GM12878 (cell line): ENCODE measurements at regions not wholly inside any gene's neighbourhood (a gene's known extent, or its start where the extent isn't known, plus 50 kb on each side); places are given as distances from the start of the nearest gene placed in this dataset.

Experiments used
- ATAC-seq: fragments of 200-7000 bp; cut with Tn5 transposase; 3 replicates; pipeline ENCODE4 v1.9.1; 2020; ENCODE audit warnings: mild to moderate bottlenecking, moderate library complexity
- BruUV-seq: library from RNA; stranded (reverse); fragments of 400-500 nt; replicated peaks from 2 replicates; lab custom pipeline; 2021; lab: Mats Ljungman, UMichigan
- CTCF ChIA-PET: fragments of 300-600 bp; sonication (Branson Sonifier 250); formaldehyde crosslinking; extraction: SDS; loops from one replicate; lab custom pipeline; 2021; ENCODE audit warnings: inconsistent platforms; lab: Yijun Ruan, JAX
- POLR2A ChIA-PET: fragments of 350-600 bp; formaldehyde crosslinking; extraction: SDS; loops from one replicate; lab custom pipeline; 2021; ENCODE audit warnings: inconsistent platforms; lab: Charles Lee
- RAD21 ChIA-PET: fragments of 300-600 bp; sonication (Branson Sonifier 250); formaldehyde crosslinking; loops from one replicate; lab custom pipeline; 2023; ENCODE audit warnings: antibody characterized with exemption; ENCODE audit not compliant: unreplicated experiment; lab: Charles Lee
- SMC1A ChIA-PET: fragments of 300-600 bp; sonication (Branson Sonifier 250); formaldehyde crosslinking; loops from one replicate; lab custom pipeline; 2023; ENCODE audit not compliant: unreplicated experiment, uncharacterized antibody; lab: Charles Lee
- DNase-seq: peaks from one replicate; pipeline ENCODE4 v3.0.0-alpha.2; 2011; ENCODE audit warnings: low read depth, low spot score
- FAIRE-seq: peaks from 3 replicates; lab custom pipeline; 2011; peaks lifted over from hg19 to GRCh38; lab: Jason Lieb, UNC
- H2AFZ ChIP-seq: 2 replicates; pipeline ENCODE4 v1.6.0; 2011; ENCODE audit warnings: low read depth, low read length, control low read depth; ENCODE audit not compliant: control insufficient read depth
- H3K27ac ChIP-seq: 2 replicates; pipeline ENCODE4 v1.5.1; 2011; ENCODE audit warnings: control low read depth; ENCODE audit not compliant: control insufficient read depth, insufficient read depth
- H3K27me3 ChIP-seq, 2 experiments: replicated peaks in 1 of 2; 2 replicates each; pipeline versions ENCODE4 v1.6.0 to v1.6.1; 2011; ENCODE audit warnings: low read length in 1 of 2; ENCODE audit not compliant: control insufficient read depth in 2 of 2, insufficient read depth in 2 of 2
- H3K36me3 ChIP-seq, 2 experiments: 2 replicates each; pipeline ENCODE4 v1.5.1; 2011; ENCODE audit warnings: low read length in 1 of 2; ENCODE audit not compliant: control insufficient read depth in 2 of 2, insufficient read depth in 2 of 2
- H3K4me1 ChIP-seq: 2 replicates; pipeline ENCODE4 v1.6.1; 2011; ENCODE audit warnings: mild to moderate bottlenecking, low read length, moderate library complexity, mixed read lengths; ENCODE audit not compliant: control insufficient read depth, insufficient read depth
- H3K4me2 ChIP-seq: 2 replicates; pipeline ENCODE4 v1.6.0; 2011; ENCODE audit warnings: control low read depth; ENCODE audit not compliant: control insufficient read depth, insufficient read depth
- H3K4me3 ChIP-seq: fragments of 200-600 bp; sonication (generic); 2 replicates; pipeline ENCODE4 v1.5.1; 2016
- H3K79me2 ChIP-seq: 2 replicates; pipeline ENCODE4 v1.6.0; 2011; ENCODE audit warnings: low read length; ENCODE audit not compliant: control insufficient read depth, insufficient read depth
- H3K9ac ChIP-seq: 2 replicates; pipeline ENCODE4 v1.8.0; 2011; ENCODE audit warnings: low read length, control low read depth, mixed read lengths; ENCODE audit not compliant: control insufficient read depth, insufficient read depth
- H3K9me3 ChIP-seq: replicated peaks from 3 replicates; pipeline ENCODE4 v1.5.1; 2011; ENCODE audit warnings: mild to moderate bottlenecking, low read length; ENCODE audit not compliant: control insufficient read depth, insufficient read depth
- H4K20me1 ChIP-seq: 2 replicates; pipeline ENCODE4 v1.6.0; 2011; ENCODE audit not compliant: control insufficient read depth, insufficient read depth
- CTCF ChIP-seq, 3 experiments: IDR thresholded peaks in 2 of 3; conservative IDR thresholded peaks in 1 of 3; 2 replicates each; pipeline ENCODE4 v1.5.1; 2011; ENCODE audit warnings: low read depth in 3 of 3, low read length in 3 of 3, mild to moderate bottlenecking in 3 of 3, control low read depth in 2 of 3, moderate library complexity in 2 of 3, inconsistent platforms in 1 of 3, mixed read lengths in 1 of 3; ENCODE audit not compliant: control insufficient read depth in 2 of 3, insufficient read depth in 1 of 3; ENCODE audit errors: extremely low read depth in 1 of 3
- HDAC2 ChIP-seq: fragments of 200-600 bp; sonication (generic); IDR thresholded peaks from 2 replicates; pipeline ENCODE4 v1.6.1; 2017
- HDAC6 ChIP-seq: fragments of 200-600 bp; sonication (generic); IDR thresholded peaks from one replicate; pipeline ENCODE4 v1.8.0; 2017; ENCODE audit warnings: antibody characterized with exemption; ENCODE audit not compliant: unreplicated experiment
- IRF3 ChIP-seq: fragments of 450-650 bp; IDR thresholded peaks from 2 replicates; pipeline ENCODE4 v1.6.1; 2014; ENCODE audit warnings: mild to moderate bottlenecking
- PAX8 ChIP-seq: fragments of 450-650 bp; IDR thresholded peaks from 2 replicates; pipeline ENCODE4 v1.6.1; 2017; ENCODE audit warnings: mild to moderate bottlenecking, moderate library complexity
- SMC3 ChIP-seq: IDR thresholded peaks from 2 replicates; pipeline ENCODE4 v1.6.1; 2011; ENCODE audit warnings: low read length, improper control_type of control experiment, borderline replicate concordance
- SREBF1 ChIP-seq: IDR thresholded peaks from 2 replicates; pipeline ENCODE4 v1.6.1; 2012; ENCODE audit warnings: mild to moderate bottlenecking, low read length
- TAF1 ChIP-seq: IDR thresholded peaks from 2 replicates; pipeline ENCODE4 v1.6.1; 2011; ENCODE audit warnings: mild to moderate bottlenecking, low read depth, low read length, borderline replicate concordance
- TARDBP ChIP-seq: IDR thresholded peaks from 2 replicates; pipeline ENCODE4 v1.6.1; 2016; ENCODE audit warnings: borderline replicate concordance
- TCF12 ChIP-seq: IDR thresholded peaks from 2 replicates; pipeline ENCODE4 v1.6.1; 2011; ENCODE audit warnings: low read depth, mild to moderate bottlenecking, low read length
- WGBS: methylation state at CpG from one replicate; pipeline ENCODE4 v1.1.6; 2016; ENCODE audit warnings: low lambda C conversion rate; ENCODE audit not compliant: insufficient replicate concordance, insufficient coverage; ENCODE audit errors: missing lambda C conversion rate; 5-methylcytosine and 5-hydroxymethylcytosine counted together
- in situ Hi-C: fragments of 300-500 bp; cut with MboI; formaldehyde crosslinking; loops from 9 replicates; pipeline ENCODE4 v1.14.3; 2018; ENCODE audit warnings: mixed read lengths
- intact Hi-C: fragments of 100-400 bp; cut with micrococcal nuclease; formaldehyde crosslinking; loops from one replicate; pipeline ENCODE4 v1.14.2; 2022; ENCODE audit not compliant: unreplicated experiment
- TF ChIP-seq, protein P1 (sequence below): fragments of 450-650 bp; IDR thresholded peaks from 2 replicates; pipeline ENCODE4 v1.6.1; 2016; ENCODE audit warnings: mild to moderate bottlenecking
- TF ChIP-seq, protein P2 (sequence below): IDR thresholded peaks from 2 replicates; pipeline ENCODE4 v1.6.1; 2012; ENCODE audit warnings: low read length, inconsistent platforms

GRCh38 chr12:93079976-93080375 lies 150.9 kb upstream of the EEA1 start:
- SMC1A ChIA-PET = interaction anchor here (0.8 to 1.0 kb wide), 2 partner anchors 17 to 72 kb away, joined by 3 read pairs; no protein-coding TSS in a partner anchor
- in situ Hi-C loops (no loop called here), intact Hi-C loops (no loop called here)
- 76% methylated on average over 6 of the region's 6 CpGs for WGBS
- no peaks in the 10 kb centered on the region for H4K20me1 ChIP-seq
- H3K27me3 ChIP-seq = no peaks in the 10 kb centered on the region
- no peaks in the 10 kb centered on the region for H3K36me3 ChIP-seq
- H3K4me3 ChIP-seq = no peak overlapping the region
- no peak overlapping the region for H2AFZ ChIP-seq
- ATAC-seq (no peak), FAIRE-seq (no peak), DNase-seq (no peak)
- H3K9me3 ChIP-seq = no peaks in the 10 kb centered on the region; the same call in 2 of the 3 replicates
- H3K9ac ChIP-seq = no peak overlapping the region
- no peak for TF ChIP-seq SMC3
- TF ChIP-seq TAF1 = no peak
- TF ChIP-seq HDAC2 = no peak
- TF ChIP-seq, protein P1, sequence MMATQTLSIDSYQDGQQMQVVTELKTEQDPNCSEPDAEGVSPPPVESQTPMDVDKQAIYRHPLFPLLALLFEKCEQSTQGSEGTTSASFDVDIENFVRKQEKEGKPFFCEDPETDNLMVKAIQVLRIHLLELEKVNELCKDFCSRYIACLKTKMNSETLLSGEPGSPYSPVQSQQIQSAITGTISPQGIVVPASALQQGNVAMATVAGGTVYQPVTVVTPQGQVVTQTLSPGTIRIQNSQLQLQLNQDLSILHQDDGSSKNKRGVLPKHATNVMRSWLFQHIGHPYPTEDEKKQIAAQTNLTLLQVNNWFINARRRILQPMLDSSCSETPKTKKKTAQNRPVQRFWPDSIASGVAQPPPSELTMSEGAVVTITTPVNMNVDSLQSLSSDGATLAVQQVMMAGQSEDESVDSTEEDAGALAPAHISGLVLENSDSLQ = no peak
- no peak for TF ChIP-seq PAX8
- TF ChIP-seq TCF12 = no peak
- TF ChIP-seq HDAC6 = no peak
- TF ChIP-seq TARDBP = no peak
- H3K4me2 ChIP-seq = no peak overlapping the region
- CTCF ChIA-PET = no interaction called here
- POLR2A ChIA-PET = no interaction called here
- RAD21 ChIA-PET = no interaction called here
- no peaks in the 10 kb centered on the region for H3K79me2 ChIP-seq
- H3K27ac ChIP-seq = no peak overlapping the region
- no peaks in the 10 kb centered on the region for H3K4me1 ChIP-seq
- BruUV-seq = no TSS peak

GRCh38 chr12:93080452-93080851 lies 151.4 kb upstream of the EEA1 start:
- no peaks in the 10 kb centered on the region for H3K4me1 ChIP-seq
- POLR2A ChIA-PET = no interaction called here
- RAD21 ChIA-PET = no interaction called here
- FAIRE-seq = no peak
- DNase-seq = no peak
- no peaks in the 10 kb centered on the region for H3K27me3 ChIP-seq
- no peak for ATAC-seq
- H2AFZ ChIP-seq = no peak overlapping the region
- H3K9me3 ChIP-seq = no peaks in the 10 kb centered on the region; the same call in 2 of the 3 replicates
- no peaks in the 10 kb centered on the region for H3K79me2 ChIP-seq
- intact Hi-C loops = no loop called here
- WGBS = 46% methylated on average over 2 of the region's 2 CpGs
- no peak overlapping the region for H3K4me2 ChIP-seq
- SMC1A ChIA-PET = interaction anchor here (0.8 to 1.0 kb wide), 2 partner anchors 18 to 72 kb away, joined by 3 read pairs; no protein-coding TSS in a partner anchor
- H4K20me1 ChIP-seq = no peaks in the 10 kb centered on the region
- no peak overlapping the region for H3K4me3 ChIP-seq
- CTCF ChIA-PET = no interaction called here
- in situ Hi-C loops = no loop called here
- no peak overlapping the region for H3K27ac ChIP-seq
- no peaks in the 10 kb centered on the region for H3K36me3 ChIP-seq
- BruUV-seq = no TSS peak
- no peak overlapping the region for H3K9ac ChIP-seq
- TF ChIP-seq PAX8 = no peak
- no peak for TF ChIP-seq SREBF1
- no peak for TF ChIP-seq IRF3
- TF ChIP-seq, protein P2, sequence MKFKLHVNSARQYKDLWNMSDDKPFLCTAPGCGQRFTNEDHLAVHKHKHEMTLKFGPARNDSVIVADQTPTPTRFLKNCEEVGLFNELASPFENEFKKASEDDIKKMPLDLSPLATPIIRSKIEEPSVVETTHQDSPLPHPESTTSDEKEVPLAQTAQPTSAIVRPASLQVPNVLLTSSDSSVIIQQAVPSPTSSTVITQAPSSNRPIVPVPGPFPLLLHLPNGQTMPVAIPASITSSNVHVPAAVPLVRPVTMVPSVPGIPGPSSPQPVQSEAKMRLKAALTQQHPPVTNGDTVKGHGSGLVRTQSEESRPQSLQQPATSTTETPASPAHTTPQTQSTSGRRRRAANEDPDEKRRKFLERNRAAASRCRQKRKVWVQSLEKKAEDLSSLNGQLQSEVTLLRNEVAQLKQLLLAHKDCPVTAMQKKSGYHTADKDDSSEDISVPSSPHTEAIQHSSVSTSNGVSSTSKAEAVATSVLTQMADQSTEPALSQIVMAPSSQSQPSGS = no peak
- TF ChIP-seq CTCF (IDR thresholded peaks at IDR 0.05 in 2 of 3, conservative IDR thresholded peaks at IDR 0.05 in 1 of 3; ENCODE audit: control insufficient read depth in 2 of 3, extremely low read depth in 1 of 3, insufficient read depth in 1 of 3, low read depth in 3 of 3, low read length in 3 of 3) = no peak
